Neural progenitor cell (in vitro differentiated cells): ENCODE measurements at regions not wholly inside any gene's neighbourhood (a gene's known extent, or its start where the extent isn't known, plus 50 kb on each side); places are given as distances from the start of the nearest gene placed in this dataset.

ENCODE experiments used
- DNase-seq: peaks from one replicate; pipeline ENCODE4 v3.0.0-alpha.2; 2016; ENCODE audit warnings: low spot score
- H2AFZ ChIP-seq: fragments of 200-600 bp; sonication (generic); replicated peaks from 2 replicates; pipeline ENCODE4 v1.6.1; 2016; ENCODE audit warnings: antibody characterized with exemption
- H3F3A ChIP-seq: fragments of 200-600 bp; sonication (generic); 2 replicates; pipeline ENCODE4 v1.6.1; 2016; ENCODE audit warnings: antibody characterized with exemption, low read depth
- H3K27ac ChIP-seq: fragments of 200-600 bp; sonication (generic); 2 replicates; pipeline ENCODE4 v1.5.1; 2016; ENCODE audit warnings: mild to moderate bottlenecking
- H3K27me3 ChIP-seq: fragments of 200-600 bp; sonication (generic); 2 replicates; pipeline ENCODE4 v1.6.1; 2016; ENCODE audit warnings: mild to moderate bottlenecking, moderate library complexity
- H3K36me3 ChIP-seq: fragments of 200-600 bp; sonication (generic); 2 replicates; pipeline ENCODE4 v1.5.1; 2016
- H3K4me1 ChIP-seq: fragments of 200-600 bp; sonication (generic); 2 replicates; pipeline ENCODE4 v1.6.1; 2016; ENCODE audit warnings: mixed run types
- H3K4me2 ChIP-seq: fragments of 200-600 bp; sonication (generic); 2 replicates; pipeline ENCODE4 v1.6.1; 2016
- H3K4me3 ChIP-seq: fragments of 200-600 bp; sonication (generic); 2 replicates; pipeline ENCODE4 v1.5.1; 2016
- H3K79me2 ChIP-seq: fragments of 200-600 bp; sonication (generic); 2 replicates; pipeline ENCODE4 v1.6.1; 2016; ENCODE audit warnings: low read depth
- H3K9ac ChIP-seq: fragments of 200-600 bp; sonication (generic); 2 replicates; pipeline ENCODE4 v1.6.1; 2016
- H3K9me3 ChIP-seq: fragments of 200-600 bp; sonication (generic); 2 replicates; pipeline ENCODE4 v1.5.1; 2016; ENCODE audit warnings: low read depth
- H4K20me1 ChIP-seq: fragments of 200-600 bp; sonication (generic); 2 replicates; pipeline ENCODE4 v1.6.1; 2016; ENCODE audit warnings: low read depth
- H3K27ac Mint-ChIP-seq: 3 replicates; pipeline ENCODE4 v1.8.0; 2021; ENCODE audit warnings: mixed read lengths
- H3K27me3 Mint-ChIP-seq: 2 replicates; pipeline ENCODE4 v1.8.0; 2022; ENCODE audit warnings: low read depth, mild to moderate bottlenecking, inconsistent platforms, moderate library complexity, mixed read lengths; ENCODE audit not compliant: insufficient read depth
- H3K36me3 Mint-ChIP-seq: 3 replicates; pipeline ENCODE4 v1.8.0; 2021; ENCODE audit warnings: mixed read lengths
- H3K4me1 Mint-ChIP-seq: 3 replicates; pipeline ENCODE4 v1.8.0; 2021; ENCODE audit warnings: mixed read lengths
- H3K4me3 Mint-ChIP-seq: 3 replicates; pipeline ENCODE4 v1.8.0; 2021; ENCODE audit warnings: mild to moderate bottlenecking, moderate library complexity, mixed read lengths
- H3K9me3 Mint-ChIP-seq: 3 replicates; pipeline ENCODE4 v1.8.0; 2020; ENCODE audit warnings: mixed read lengths
- EZH2 ChIP-seq: fragments of 200-600 bp; sonication (generic); IDR thresholded peaks from 2 replicates; pipeline ENCODE4 v1.6.1; 2017; ENCODE audit warnings: antibody characterized with exemption, mild to moderate bottlenecking, moderate library complexity
- EZH2phosphoT487 ChIP-seq: fragments of 200-600 bp; sonication (generic); IDR thresholded peaks from 2 replicates; pipeline ENCODE4 v1.6.1; 2017; ENCODE audit warnings: antibody characterized with exemption
- TF ChIP-seq, protein P1 (sequence below): fragments of 200-600 bp; sonication (generic); IDR thresholded peaks from 2 replicates; pipeline ENCODE4 v1.5.1; 2017; ENCODE audit warnings: antibody characterized with exemption, mild to moderate bottlenecking

DNA sequence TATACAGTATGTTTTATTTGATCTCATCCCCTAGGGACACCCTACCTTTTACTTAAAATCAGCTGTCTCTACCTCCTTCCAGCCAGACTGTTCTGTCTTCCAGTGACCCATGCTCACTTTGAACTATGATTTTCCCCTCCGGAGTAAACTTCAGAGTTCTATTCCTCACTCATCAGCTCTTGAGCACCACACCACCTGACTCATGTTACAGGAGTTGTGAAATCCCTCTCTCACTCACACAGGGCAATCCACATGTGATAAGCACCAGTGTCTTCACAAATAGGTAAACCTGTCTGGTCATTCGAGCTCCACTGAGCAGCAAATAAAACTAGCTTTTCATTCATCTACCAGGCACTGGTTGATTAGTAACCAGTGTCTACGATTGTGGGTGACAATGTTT lies 177.3 kb upstream of the BMP4 start:
- Histone ChIP-seq H3K9me3 (no peaks in the 10 kb centered on the region), H3K27ac (no peak overlapping the region), H3K27me3 (no peaks in the 10 kb centered on the region), H3K36me3 (no peaks in the 10 kb centered on the region), H3F3A (no peaks in the 10 kb centered on the region), H3K4me1 (no peaks in the 10 kb centered on the region), H3K4me3 (no peak overlapping the region), H3K79me2 (no peaks in the 10 kb centered on the region), H3K4me2 (no peak overlapping the region), H3K9ac (no peak overlapping the region), H4K20me1 (no peaks in the 10 kb centered on the region), H2AFZ (no peak overlapping the region)
- Mint-ChIP-seq H3K9me3 (no peaks in the 10 kb centered on the region), H3K27ac (no peak overlapping the region), H3K27me3 (peaks cover 4% of the 10 kb centered on the region), H3K4me3 (no peak overlapping the region), H3K4me1 (no peaks in the 10 kb centered on the region), H3K36me3 (no peaks in the 10 kb centered on the region)
- no peak for DNase-seq
- TF ChIP-seq EZH2phosphoT487 (no peak), EZH2 (no peak)
- TF ChIP-seq, protein P1, sequence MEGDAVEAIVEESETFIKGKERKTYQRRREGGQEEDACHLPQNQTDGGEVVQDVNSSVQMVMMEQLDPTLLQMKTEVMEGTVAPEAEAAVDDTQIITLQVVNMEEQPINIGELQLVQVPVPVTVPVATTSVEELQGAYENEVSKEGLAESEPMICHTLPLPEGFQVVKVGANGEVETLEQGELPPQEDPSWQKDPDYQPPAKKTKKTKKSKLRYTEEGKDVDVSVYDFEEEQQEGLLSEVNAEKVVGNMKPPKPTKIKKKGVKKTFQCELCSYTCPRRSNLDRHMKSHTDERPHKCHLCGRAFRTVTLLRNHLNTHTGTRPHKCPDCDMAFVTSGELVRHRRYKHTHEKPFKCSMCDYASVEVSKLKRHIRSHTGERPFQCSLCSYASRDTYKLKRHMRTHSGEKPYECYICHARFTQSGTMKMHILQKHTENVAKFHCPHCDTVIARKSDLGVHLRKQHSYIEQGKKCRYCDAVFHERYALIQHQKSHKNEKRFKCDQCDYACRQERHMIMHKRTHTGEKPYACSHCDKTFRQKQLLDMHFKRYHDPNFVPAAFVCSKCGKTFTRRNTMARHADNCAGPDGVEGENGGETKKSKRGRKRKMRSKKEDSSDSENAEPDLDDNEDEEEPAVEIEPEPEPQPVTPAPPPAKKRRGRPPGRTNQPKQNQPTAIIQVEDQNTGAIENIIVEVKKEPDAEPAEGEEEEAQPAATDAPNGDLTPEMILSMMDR, result no peak

DNA sequence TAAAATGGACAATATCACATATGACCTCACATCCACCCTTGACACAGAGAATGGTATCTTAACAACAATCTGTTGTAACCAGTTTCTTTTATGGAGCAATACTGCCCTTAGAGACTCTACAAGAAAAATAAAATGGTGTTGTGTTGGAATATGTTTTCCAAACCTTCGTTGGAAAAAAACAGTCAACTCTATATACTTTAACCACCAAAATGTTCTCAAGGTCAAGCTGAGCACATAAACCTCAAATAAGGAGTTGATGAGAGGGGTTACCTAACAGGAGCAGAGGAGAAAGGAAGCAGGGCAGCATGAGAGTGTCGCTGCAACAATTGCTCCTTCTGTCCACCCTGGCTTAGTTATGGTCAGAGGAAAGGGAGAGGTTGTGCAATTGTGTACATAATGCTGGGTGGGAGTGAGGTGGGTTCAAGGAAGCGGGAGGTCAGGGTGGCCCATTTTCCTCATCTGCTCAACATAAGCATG lies 179.2 kb upstream of the BMP4 start:
- no peak overlapping the region for H3K4me3 ChIP-seq
- no peaks in the 10 kb centered on the region for H3K79me2 ChIP-seq
- no peaks in the 10 kb centered on the region for H3K4me1 ChIP-seq
- no peak overlapping the region for H3K9ac ChIP-seq
- no peaks in the 10 kb centered on the region for H3F3A ChIP-seq
- Mint-ChIP-seq H3K4me3 (no peak overlapping the region), H3K4me1 (peaks cover 3% of the 10 kb centered on the region), H3K9me3 (no peaks in the 10 kb centered on the region), H3K27me3 (peaks cover 4% of the 10 kb centered on the region), H3K36me3 (no peaks in the 10 kb centered on the region), H3K27ac (no peak overlapping the region)
- no peaks in the 10 kb centered on the region for H3K36me3 ChIP-seq
- H3K27ac ChIP-seq, result no peak overlapping the region
- no peaks in the 10 kb centered on the region for H4K20me1 ChIP-seq
- H3K9me3 ChIP-seq, result no peaks in the 10 kb centered on the region
- no peak for TF ChIP-seq EZH2
- TF ChIP-seq EZH2phosphoT487, result no peak
- TF ChIP-seq, protein P1, result no peak
- no peak overlapping the region for H3K4me2 ChIP-seq
- no peak overlapping the region for H2AFZ ChIP-seq
- DNase-seq, result no peak
- H3K27me3 ChIP-seq, result no peaks in the 10 kb centered on the region

DNA sequence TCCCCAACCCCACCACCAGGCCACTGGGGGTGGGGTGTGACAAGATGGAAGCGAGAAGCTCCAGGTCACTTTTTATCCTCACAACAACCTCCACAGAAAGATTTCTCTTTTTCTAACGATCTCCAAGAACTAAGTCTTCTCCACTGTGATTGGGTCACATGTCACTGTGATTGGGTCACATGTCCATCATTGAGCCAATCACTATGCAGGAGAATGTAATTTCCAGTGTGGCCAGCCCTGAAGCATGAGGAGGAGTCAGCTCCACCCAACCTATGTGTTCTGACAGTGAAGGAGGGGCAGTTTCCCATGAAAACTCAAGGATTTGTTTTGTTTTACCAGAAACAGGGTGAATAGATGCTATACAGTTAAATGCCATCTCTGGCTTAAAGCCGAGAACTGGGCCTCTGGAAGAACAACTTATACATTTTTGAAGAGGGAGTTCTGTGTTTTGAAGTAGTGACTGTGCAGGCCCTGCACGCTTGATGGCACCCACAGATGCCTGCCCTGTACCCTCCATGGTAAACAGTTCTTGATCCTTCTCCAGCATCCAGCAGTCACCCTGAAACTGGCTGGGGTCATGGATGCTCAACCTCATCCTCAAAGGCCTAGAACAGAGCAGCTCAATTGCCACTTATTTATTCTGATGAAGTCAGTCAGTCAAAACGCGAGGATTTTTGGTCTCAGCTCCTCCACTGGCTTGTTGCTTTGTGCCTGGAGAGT lies 180.4 kb upstream of the BMP4 start:
- Histone ChIP-seq H3F3A (no peaks in the 10 kb centered on the region), H3K4me1 (no peaks in the 10 kb centered on the region), H4K20me1 (no peaks in the 10 kb centered on the region), H3K4me3 (no peak overlapping the region), H3K27me3 (no peaks in the 10 kb centered on the region), H3K36me3 (no peaks in the 10 kb centered on the region), H3K27ac (no peak overlapping the region), H2AFZ (no peak overlapping the region), H3K9ac (no peak overlapping the region), H3K4me2 (no peak overlapping the region), H3K79me2 (no peaks in the 10 kb centered on the region), H3K9me3 (no peaks in the 10 kb centered on the region)
- DNase-seq, result no peak
- Mint-ChIP-seq H3K9me3 (no peaks in the 10 kb centered on the region), H3K27me3 (peaks cover 4% of the 10 kb centered on the region), H3K27ac (no peak overlapping the region), H3K36me3 (no peaks in the 10 kb centered on the region), H3K4me1 (peaks cover 3% of the 10 kb centered on the region), H3K4me3 (no peak overlapping the region)
- TF ChIP-seq EZH2phosphoT487 (no peak), EZH2 (no peak)
- TF ChIP-seq, protein P1, result no peak
